Thoracic aorta (tissue), 2 donors: ENCODE measurements at regions not wholly inside any gene's neighbourhood (a gene's known extent, or its start where the extent isn't known, plus 50 kb on each side); places are given as distances from the start of the nearest gene placed in this dataset.
A peak's percentile ranks its signal among the peaks of the same experiment; 100 is the strongest.

Source experiments
- ATAC-seq: fragments of 150-250 bp; one replicate; pipeline ENCODE4 v1.8.0; 2017; ENCODE audit warnings: low read depth; ENCODE audit not compliant: insufficient number of reproducible peaks, low FRiP score
- DNase-seq: peaks from one replicate; pipeline ENCODE4 v3.0.0-alpha.2; 2020; ENCODE audit warnings: low spot score
- H3K27ac ChIP-seq, 2 donors: fragments of 200-600 bp; sonication (generic); 1 replicate in 1 of 2; 2 replicates in 1 of 2; pipeline ENCODE4 v1.5.1; 2016; ENCODE audit warnings: mild to moderate bottlenecking in 2 of 2, moderate library complexity in 2 of 2
- H3K27me3 ChIP-seq: fragments of 200-600 bp; sonication (generic); replicated peaks from 2 replicates; pipeline ENCODE4 v1.6.0; 2016; ENCODE audit warnings: mild to moderate bottlenecking; ENCODE audit not compliant: insufficient read depth
- H3K36me3 ChIP-seq: fragments of 200-600 bp; sonication (generic); one replicate; pipeline ENCODE4 v1.5.1; 2016
- H3K4me1 ChIP-seq, 2 donors: fragments of 200-600 bp; sonication (generic); 1 replicate in 1 of 2; 2 replicates in 1 of 2; pipeline versions ENCODE4 v1.5.1 to v1.6.0; 2016; ENCODE audit warnings: low read depth in 2 of 2, mild to moderate bottlenecking in 1 of 2; ENCODE audit not compliant: control insufficient read depth in 1 of 2
- H3K4me3 ChIP-seq: fragments of 200-600 bp; sonication (generic); 2 replicates; pipeline ENCODE4 v1.5.1; 2016; ENCODE audit warnings: mild to moderate bottlenecking
- H3K9me3 ChIP-seq: fragments of 200-600 bp; sonication (generic); 2 replicates; pipeline ENCODE4 v1.5.1; 2016
- CTCF ChIP-seq: fragments of 200-600 bp; sonication (generic); IDR thresholded peaks from one replicate; pipeline ENCODE4 v1.5.1; 2019; ENCODE audit warnings: antibody characterized with exemption

DNA sequence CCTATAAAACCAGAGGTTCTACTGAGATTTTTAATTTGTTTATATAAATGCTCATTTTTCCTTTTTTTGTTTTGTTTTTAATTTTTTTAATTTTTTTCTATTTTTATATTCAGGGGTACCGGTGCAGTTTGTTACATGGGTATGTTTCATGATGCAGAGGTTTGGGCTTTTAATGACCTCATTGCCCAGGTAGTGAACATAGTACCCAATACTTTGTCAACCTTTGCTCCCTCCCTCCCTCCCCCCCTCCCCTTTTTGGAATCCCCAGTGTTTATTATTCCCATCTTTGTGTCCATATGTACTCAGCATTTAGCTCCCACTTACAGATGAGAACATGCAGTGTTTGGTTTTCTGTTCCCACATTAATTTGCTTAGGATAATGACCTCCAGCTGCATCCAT, 94.4 kb upstream of the NEBL start:
- Histone ChIP-seq H3K9me3 (no peaks in the 10 kb centered on the region), H3K4me1 (peaks cover 0 to 3% of the 10 kb centered on the region in 2 donors), H3K36me3 (no peaks in the 10 kb centered on the region), H3K27me3 (no peaks in the 10 kb centered on the region), H3K27ac (no peak overlapping the region), H3K4me3 (no peak overlapping the region)
- TF ChIP-seq CTCF: no peak
- DNase-seq: no peak
- no peak for ATAC-seq

- Histone ChIP-seq H3K36me3 (no peaks in the 10 kb centered on the region), H3K4me3 (no peak overlapping the region), H3K27ac (no peak overlapping the region), H3K9me3 (no peaks in the 10 kb centered on the region), H3K27me3 (no peaks in the 10 kb centered on the region), H3K4me1 (peaks cover 4 to 11% of the 10 kb centered on the region in 2 donors)
- DNase-seq: no peak
- no peak for TF ChIP-seq CTCF
- peak; percentile 44 for ATAC-seq
Observed at GRCh38 chr10:20990604-20991003, 93.5 kb upstream of the NEBL start.

DNA sequence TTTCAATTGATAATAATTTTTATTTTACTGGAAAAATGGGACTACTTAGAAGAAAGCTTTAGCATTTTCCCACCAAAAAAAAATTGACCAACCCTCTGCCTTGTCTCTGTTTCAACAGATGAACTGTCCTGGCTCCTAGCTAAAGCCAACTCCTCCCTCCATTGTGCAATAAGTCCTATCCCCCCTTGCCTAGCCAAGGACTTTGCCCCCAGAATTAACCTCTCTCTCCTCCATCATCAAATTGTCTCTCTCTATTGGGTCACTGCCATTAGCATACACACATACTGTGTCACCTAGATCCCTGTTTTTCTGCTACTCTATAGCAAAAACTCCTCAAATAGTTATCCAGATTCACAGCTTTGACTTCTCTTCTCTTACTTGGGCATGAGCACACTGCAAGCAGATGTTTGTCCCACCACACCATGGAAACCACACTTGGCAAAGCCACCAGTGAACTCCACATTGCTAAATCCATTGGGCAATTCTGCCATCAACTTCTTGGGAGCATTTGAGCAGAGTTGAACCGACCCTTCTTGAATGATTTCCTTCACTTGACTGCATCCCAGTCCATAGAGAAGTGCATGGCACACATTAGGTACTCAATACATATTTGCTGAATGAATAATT, 91.4 kb upstream of the NEBL start:
- H3K36me3 ChIP-seq: no peaks in the 10 kb centered on the region
- H3K27me3 ChIP-seq: no peaks in the 10 kb centered on the region
- peak; percentile 16 for ATAC-seq
- no peak for DNase-seq
- no peaks in the 10 kb centered on the region for H3K9me3 ChIP-seq
- H3K27ac ChIP-seq: no peak overlapping the region
- H3K4me3 ChIP-seq: no peak overlapping the region
- peaks cover 4 to 11% of the 10 kb centered on the region in 2 donors for H3K4me1 ChIP-seq
- TF ChIP-seq CTCF: no peak

- Histone ChIP-seq H3K27ac (no peak overlapping the region), H3K4me3 (no peak overlapping the region), H3K9me3 (no peaks in the 10 kb centered on the region), H3K36me3 (no peaks in the 10 kb centered on the region), H3K4me1 (peaks cover 4 to 11% of the 10 kb centered on the region in 2 donors), H3K27me3 (no peaks in the 10 kb centered on the region)
- no peak for DNase-seq
- ATAC-seq: no peak
- no peak for TF ChIP-seq CTCF
Observed at GRCh38 chr10:20986049-20986448, 88.9 kb upstream of the NEBL start.

GRCh38 chr10:20984662-20985061, 87.6 kb upstream of the NEBL start:
- peaks cover 4 to 11% of the 10 kb centered on the region in 2 donors for H3K4me1 ChIP-seq
- H3K27me3 ChIP-seq: no peaks in the 10 kb centered on the region
- H3K27ac ChIP-seq: no peak overlapping the region
- DNase-seq (no peak), ATAC-seq (no peak)
- no peak for TF ChIP-seq CTCF
- no peak overlapping the region for H3K4me3 ChIP-seq
- H3K36me3 ChIP-seq: no peaks in the 10 kb centered on the region
- no peaks in the 10 kb centered on the region for H3K9me3 ChIP-seq
